A549 (cell line): ENCODE measurements at regions not wholly inside any gene's neighbourhood (a gene's known extent, or its start where the extent isn't known, plus 50 kb on each side); places are given as distances from the start of the nearest gene placed in this dataset.
A peak's percentile ranks its signal among the peaks of the same experiment; 100 is the strongest.
"Not testable (repeated sequence)": the region's sequence is repeated elsewhere in the genome, so short reads cannot be mapped to it uniquely, and the experiment has no call there.

Experiments used
- ATAC-seq, 2 experiments: fragments of 200-7000 bp in 1 of 2; fragments of >200 bp in 1 of 2; cut with Nextera tagmentation in 1 of 2; cut with Tn5 transposase in 1 of 2; 3 replicates each; pipeline versions ENCODE4 v1.8.0 to v1.9.1; 2018 to 2020; ENCODE audit warnings: mild to moderate bottlenecking in 1 of 2, moderate library complexity in 1 of 2
- CTCF ChIA-PET: fragments of 300-600 bp; sonication (Branson Sonifier 250); formaldehyde crosslinking; extraction: SDS; loops from one replicate; lab custom pipeline; 2021; ENCODE audit warnings: antibody characterized with exemption, inconsistent platforms; lab: Yijun Ruan, JAX
- POLR2A ChIA-PET: fragments of 350-600 bp; formaldehyde crosslinking; extraction: SDS; loops from one replicate; lab custom pipeline; 2021; ENCODE audit warnings: antibody characterized with exemption, inconsistent platforms; lab: Yijun Ruan, JAX
- DNase-seq, 2 experiments: peaks; one replicate each; pipeline versions ENCODE4 v3.0.0 to v3.0.0-alpha.2; 2011 to 2016; ENCODE audit warnings: low read depth in 1 of 2, low spot score in 1 of 2
- FAIRE-seq: peaks from 2 replicates; lab custom pipeline; 2011; peaks lifted over from hg19 to GRCh38; lab: Jason Lieb, UNC
- H3K27ac ChIP-seq, 2 experiments: fragments of >200 bp; sonication (Bioruptor Twin); formaldehyde crosslinking; 3 replicates each; pipeline ENCODE4 v1.5.1; 2016 to 2017
- H3K4me1 ChIP-seq: fragments of >200 bp; sonication (Bioruptor Twin); formaldehyde crosslinking; 3 replicates; pipeline ENCODE4 v1.6.1; 2016
- H3K4me2 ChIP-seq: fragments of >200 bp; sonication (Bioruptor Twin); formaldehyde crosslinking; 3 replicates; pipeline ENCODE4 v1.6.1; 2016
- H3K4me3 ChIP-seq: fragments of >200 bp; sonication (Bioruptor Twin); formaldehyde crosslinking; 3 replicates; pipeline ENCODE4 v1.5.1; 2016
- H3K9me3 ChIP-seq: fragments of >200 bp; sonication (Bioruptor Twin); formaldehyde crosslinking; 3 replicates; pipeline ENCODE4 v1.6.1; 2016
- WGBS: methylation state at CpG from one replicate; pipeline ENCODE4 v1.1.6; 2017; ENCODE audit errors: missing lambda C conversion rate; 5-methylcytosine and 5-hydroxymethylcytosine counted together

- H3K9me3 ChIP-seq, FAIRE-seq, POLR2A ChIA-PET, H3K4me3 ChIP-seq, H3K4me1 ChIP-seq, CTCF ChIA-PET, H3K27ac ChIP-seq: not testable (repeated sequence)
- peak overlapping the region; percentile 31; the same call in 2 of the 3 replicates for H3K4me2 ChIP-seq
- ATAC-seq (peak in 1 of 2 experiments; percentile 40; a peak in 1 of 6 replicates), DNase-seq (peak in 1 of 2 experiments; percentile 17)
- 25% methylated on average over 3 of the region's 3 CpGs for WGBS
Measured at GRCh38 chr10:87416892-87417291, 59.3 kb downstream of the NUTM2D start.

- POLR2A ChIA-PET, ATAC-seq, H3K4me2 ChIP-seq, H3K4me3 ChIP-seq, CTCF ChIA-PET, DNase-seq, H3K4me1 ChIP-seq, H3K9me3 ChIP-seq, H3K27ac ChIP-seq, FAIRE-seq: not testable (repeated sequence)
Measured at GRCh38 chr10:87422641-87423040, 65.1 kb downstream of the NUTM2D start.

- H3K4me1 ChIP-seq, DNase-seq, H3K27ac ChIP-seq, CTCF ChIA-PET, ATAC-seq, POLR2A ChIA-PET, H3K9me3 ChIP-seq, H3K4me3 ChIP-seq, H3K4me2 ChIP-seq, FAIRE-seq: not testable (repeated sequence)
- 27% methylated on average over 3 of the region's 3 CpGs for WGBS
Measured at GRCh38 chr10:87424697-87425373, 67.3 kb downstream of the NUTM2D start.

- 60% methylated on average over 1 of the region's 4 CpGs for WGBS
- ATAC-seq, CTCF ChIA-PET, DNase-seq, H3K4me3 ChIP-seq, H3K27ac ChIP-seq, FAIRE-seq, H3K4me1 ChIP-seq, H3K9me3 ChIP-seq, POLR2A ChIA-PET, H3K4me2 ChIP-seq: not testable (repeated sequence)
Measured at GRCh38 chr10:87433836-87434235, 70.9 kb upstream of the MINPP1 start.

GRCh38 chr10:87435295-87435826, 69.3 kb upstream of the MINPP1 start:
- FAIRE-seq, CTCF ChIA-PET: not testable (repeated sequence)

GRCh38 chr10:87436104-87436503, 68.6 kb upstream of the MINPP1 start:
- H3K4me1 ChIP-seq, DNase-seq, H3K4me2 ChIP-seq, H3K9me3 ChIP-seq, H3K27ac ChIP-seq, FAIRE-seq, H3K4me3 ChIP-seq, POLR2A ChIA-PET, CTCF ChIA-PET: not testable (repeated sequence)
- ATAC-seq, result peak; percentile 96 to 100
- WGBS, result no CpG with 5 or more reads among the region's 14 CpGs

More at GRCh38 chr10:87435295-87435826, 69.3 kb upstream of the MINPP1 start:
- DNase-seq, H3K4me3 ChIP-seq, H3K4me2 ChIP-seq, H3K9me3 ChIP-seq, H3K27ac ChIP-seq, H3K4me1 ChIP-seq, ATAC-seq, POLR2A ChIA-PET: not testable (repeated sequence)
- WGBS, result 94% methylated on average over 2 of the region's 3 CpGs

- DNase-seq, FAIRE-seq, CTCF ChIA-PET: not testable (repeated sequence)
Measured at GRCh38 chr10:87437450-87437849, 67.2 kb upstream of the MINPP1 start.

More at GRCh38 chr10:87437450-87437849, 67.2 kb upstream of the MINPP1 start:
- H3K4me3 ChIP-seq, H3K27ac ChIP-seq, H3K9me3 ChIP-seq, POLR2A ChIA-PET, ATAC-seq, H3K4me2 ChIP-seq, H3K4me1 ChIP-seq: not testable (repeated sequence)
- 30% methylated on average over 2 of the region's 2 CpGs for WGBS
